H1 (cell line): ENCODE measurements at regions not wholly inside any gene's neighbourhood (a gene's known extent, or its start where the extent isn't known, plus 50 kb on each side); places are given as distances from the start of the nearest gene placed in this dataset.

Experiments used
- CTCF ChIA-PET: fragments of 300-600 bp; sonication (Branson Sonifier 250); formaldehyde crosslinking; loops from one replicate; lab custom pipeline; 2021; ENCODE audit not compliant: partially characterized antibody; lab: Charles Lee
- POLR2A ChIA-PET: fragments of 300-600 bp; sonication (Branson Sonifier 250); formaldehyde crosslinking; loops from one replicate; lab custom pipeline; 2021; ENCODE audit warnings: inconsistent platforms; ENCODE audit not compliant: partially characterized antibody; lab: Charles Lee
- DNase-seq, 2 experiments: peaks; one replicate each; pipeline versions ENCODE4 v3.0.0 to v3.0.0-alpha.2; 2010 to 2022; ENCODE audit warnings: low spot score in 2 of 2, low read depth in 1 of 2, mixed read lengths in 1 of 2
- FAIRE-seq: peaks from 2 replicates; lab custom pipeline; 2011; peaks lifted over from hg19 to GRCh38; lab: Jason Lieb, UNC
- H2AFZ ChIP-seq: 2 replicates; pipeline ENCODE4 v1.8.1; 2012; ENCODE audit warnings: low read length, inconsistent platforms
- H2AK5ac ChIP-seq: 2 replicates; pipeline ENCODE4 v1.6.1; 2013; ENCODE audit warnings: low read depth, low read length
- H2BK120ac ChIP-seq: replicated peaks from 2 replicates; pipeline ENCODE3; 2013; ENCODE audit warnings: low read depth, low read length, inconsistent platforms
- H2BK12ac ChIP-seq: 2 replicates; pipeline ENCODE4 v1.6.1; 2013; ENCODE audit warnings: low read depth, low read length
- H2BK15ac ChIP-seq: 2 replicates; pipeline ENCODE4 v1.6.1; 2013; ENCODE audit warnings: low read length
- H2BK20ac ChIP-seq: 2 replicates; pipeline ENCODE4 v1.6.1; 2013; ENCODE audit warnings: low read length
- H2BK5ac ChIP-seq: 2 replicates; pipeline ENCODE4 v1.6.1; 2013; ENCODE audit warnings: low read depth, low read length
- H3K14ac ChIP-seq: 2 replicates; pipeline ENCODE4 v1.6.1; 2013; ENCODE audit warnings: inconsistent platforms; ENCODE audit not compliant: insufficient read length
- H3K18ac ChIP-seq: 2 replicates; pipeline ENCODE4 v1.6.1; 2013; ENCODE audit warnings: low read length; ENCODE audit errors: extremely low read depth
- H3K23ac ChIP-seq: 2 replicates; pipeline ENCODE4 v1.6.1; 2013; ENCODE audit warnings: inconsistent platforms; ENCODE audit not compliant: insufficient read length
- H3K23me2 ChIP-seq: 2 replicates; pipeline ENCODE4 v1.6.1; 2013; ENCODE audit warnings: low read depth, low read length
- H3K27ac ChIP-seq: 2 replicates; pipeline ENCODE4 v1.6.1; 2011; ENCODE audit warnings: low read depth, low read length, inconsistent platforms
- H3K27me3 ChIP-seq, 4 experiments: replicated peaks in 1 of 4; 1 replicate in 1 of 4; 2 replicates in 3 of 4; pipeline versions ENCODE4 v1.6.1 to v1.8.1; 2011 to 2013; ENCODE audit warnings: low read length in 3 of 4, mild to moderate bottlenecking in 3 of 4, inconsistent platforms in 2 of 4, mixed read lengths in 2 of 4, moderate library complexity in 1 of 4; ENCODE audit not compliant: control insufficient read depth in 3 of 4, insufficient read depth in 3 of 4; ENCODE audit errors: extremely low read depth in 1 of 4
- H3K36me3 ChIP-seq, 4 experiments: 2 replicates each; pipeline versions ENCODE4 v1.6.1 to v1.8.1; 2011 to 2013; ENCODE audit warnings: mild to moderate bottlenecking in 4 of 4, low read length in 3 of 4, moderate library complexity in 2 of 4, control low read depth in 1 of 4, inconsistent platforms in 1 of 4; ENCODE audit not compliant: insufficient read depth in 4 of 4, control insufficient read depth in 2 of 4
- H3K4ac ChIP-seq: replicated peaks from 2 replicates; pipeline ENCODE3; 2013; ENCODE audit warnings: low read length, low read depth, mixed read lengths, inconsistent platforms; ENCODE audit not compliant: insufficient read length
- H3K4me1 ChIP-seq, 4 experiments: replicated peaks in 1 of 4; 1 replicate in 1 of 4; 2 replicates in 3 of 4; pipeline versions ENCODE4 v1.6.1 to v1.8.1; 2011 to 2013; ENCODE audit warnings: low read length in 3 of 4, inconsistent platforms in 2 of 4, mixed read lengths in 1 of 4; ENCODE audit not compliant: insufficient read depth in 4 of 4, control insufficient read depth in 3 of 4
- H3K4me2 ChIP-seq, 2 experiments: 2 replicates each; pipeline versions ENCODE4 v1.6.1 to v1.8.1; 2011 to 2013; ENCODE audit warnings: low read depth in 2 of 2, low read length in 2 of 2, control low read depth in 1 of 2, inconsistent platforms in 1 of 2, mild to moderate bottlenecking in 1 of 2; ENCODE audit not compliant: insufficient read depth in 1 of 2
- H3K4me3 ChIP-seq, 4 experiments: fragments of 200-600, 300-600 bp in 1 of 4; sonication (generic), shearing (Covaris generic), sonication (Bioruptor Twin) in 1 of 4; 2 replicates each; pipeline versions ENCODE4 v1.5.1 to v1.8.1; 2011 to 2016; ENCODE audit warnings: low read length in 4 of 4, low read depth in 3 of 4, control low read depth in 2 of 4, inconsistent platforms in 2 of 4, mild to moderate bottlenecking in 2 of 4, mixed read lengths in 1 of 4, moderate library complexity in 1 of 4; ENCODE audit not compliant: insufficient read depth in 2 of 4; ENCODE audit errors: extremely low read depth in 1 of 4
- H3K56ac ChIP-seq: replicated peaks from 2 replicates; pipeline ENCODE3; 2013; ENCODE audit warnings: low read depth, mild to moderate bottlenecking, mixed read lengths, low read length, inconsistent platforms; ENCODE audit not compliant: insufficient read length
- H3K79me1 ChIP-seq: 2 replicates; pipeline ENCODE4 v1.6.1; 2013; ENCODE audit warnings: low read depth, low read length, control low read depth
- H3K79me2 ChIP-seq, 2 experiments: 2 replicates each; pipeline versions ENCODE4 v1.6.1 to v1.8.1; 2012 to 2013; ENCODE audit warnings: low read length in 2 of 2, mild to moderate bottlenecking in 2 of 2, inconsistent platforms in 1 of 2; ENCODE audit not compliant: insufficient read depth in 2 of 2, control insufficient read depth in 1 of 2
- H3K9ac ChIP-seq, 4 experiments: replicated peaks in 1 of 4; 1 replicate in 1 of 4; 2 replicates in 3 of 4; pipeline versions ENCODE4 v1.6.1 to v1.8.1; 2011 to 2013; ENCODE audit warnings: low read depth in 3 of 4, low read length in 3 of 4, control low read depth in 2 of 4, mild to moderate bottlenecking in 2 of 4, moderate library complexity in 2 of 4, inconsistent platforms in 1 of 4; ENCODE audit errors: extremely low read depth in 1 of 4
- H3K9me3 ChIP-seq, 2 experiments: 2 replicates each; pipeline versions ENCODE4 v1.6.1 to v1.8.1; 2012 to 2013; ENCODE audit warnings: mild to moderate bottlenecking in 2 of 2, moderate library complexity in 2 of 2, control low read depth in 1 of 2, inconsistent platforms in 1 of 2, low read depth in 1 of 2, low read length in 1 of 2, mixed read lengths in 1 of 2; ENCODE audit not compliant: insufficient read depth in 2 of 2
- H4K20me1 ChIP-seq, 2 experiments: replicated peaks in 1 of 2; 2 replicates each; pipeline versions ENCODE3 to v1.8.1; 2011 to 2013; ENCODE audit warnings: inconsistent platforms in 2 of 2, low read length in 2 of 2, mild to moderate bottlenecking in 1 of 2; ENCODE audit not compliant: insufficient read depth in 2 of 2, control insufficient read depth in 1 of 2
- H4K5ac ChIP-seq: 2 replicates; pipeline ENCODE4 v1.6.1; 2013; ENCODE audit warnings: low read length, low read depth, mixed read lengths, inconsistent platforms; ENCODE audit not compliant: insufficient read length
- H4K8ac ChIP-seq: 2 replicates; pipeline ENCODE4 v1.8.0; 2013; ENCODE audit warnings: mild to moderate bottlenecking, moderate library complexity, low read length, inconsistent platforms; ENCODE audit not compliant: insufficient read depth; ENCODE audit errors: extremely low read depth
- H4K91ac ChIP-seq: replicated peaks from 2 replicates; pipeline ENCODE3; 2013; ENCODE audit warnings: low read length, mixed read lengths, inconsistent platforms; ENCODE audit not compliant: insufficient read length
- EP300 ChIP-seq, 2 experiments: IDR thresholded peaks; 1 replicate in 1 of 2; 2 replicates in 1 of 2; pipeline ENCODE4 v1.6.1; 2011 to 2012; ENCODE audit warnings: low read depth in 2 of 2, low read length in 2 of 2, mild to moderate bottlenecking in 2 of 2, borderline replicate concordance in 1 of 2, inconsistent platforms in 1 of 2, moderate library complexity in 1 of 2
- POU5F1 ChIP-seq: IDR thresholded peaks from 2 replicates; pipeline ENCODE4 v1.6.1; 2011; ENCODE audit warnings: low read depth, mild to moderate bottlenecking, low read length, moderate library complexity
- SP2 ChIP-seq: IDR thresholded peaks from 2 replicates; pipeline ENCODE4 v1.6.1; 2012; ENCODE audit warnings: mild to moderate bottlenecking, low read length, inconsistent platforms
- WGBS, 2 experiments: shearing (Covaris generic) in 1 of 2; methylation state at CpG; one replicate each; pipeline versions ENCODE4 v1.1.6 to v1.1.7; 2013 to 2015; ENCODE audit warnings: low lambda C conversion rate in 2 of 2, mixed read lengths in 2 of 2, inconsistent platforms in 1 of 2, low coverage in 1 of 2, missing lambda C conversion rate in 1 of 2; ENCODE audit not compliant: insufficient replicate concordance in 2 of 2, insufficient coverage in 1 of 2, insufficient read length in 1 of 2; ENCODE audit errors: extremely low coverage in 1 of 2, missing lambda C conversion rate in 1 of 2; 5-methylcytosine and 5-hydroxymethylcytosine counted together
- TF ChIP-seq, protein P1 (sequence below): IDR thresholded peaks from 2 replicates; pipeline ENCODE4 v1.6.1; 2012; ENCODE audit warnings: inconsistent platforms

DNA sequence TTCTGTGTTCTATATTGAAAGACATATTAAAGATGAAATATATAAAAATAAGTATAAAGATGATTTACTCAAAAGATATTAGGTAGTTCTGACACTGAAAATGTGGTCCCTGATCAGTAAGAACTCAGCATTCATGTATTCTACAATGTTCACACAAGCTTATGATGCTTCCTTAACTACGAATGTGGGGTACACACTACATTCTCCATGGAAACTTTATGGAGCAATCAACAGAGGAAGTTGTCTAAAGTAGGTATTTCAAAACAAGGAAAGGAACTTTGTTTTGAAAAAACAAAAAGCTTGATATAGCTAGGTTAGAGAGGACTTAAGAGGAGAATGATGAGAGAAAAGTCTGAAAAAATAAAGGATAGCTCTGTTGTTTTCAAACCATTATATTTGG, 119.7 kb upstream of the RGS18 start:
- Histone ChIP-seq H2BK12ac (no peak overlapping the region), H3K27ac (no peak overlapping the region), H2AK5ac (no peak overlapping the region), H3K79me1 (no peaks in the 10 kb centered on the region), H3K4ac (no peak overlapping the region), H2BK20ac (no peak overlapping the region), H3K4me1 (no peaks in the 10 kb centered on the region), H3K4me2 (no peak overlapping the region), H3K23me2 (no peaks in the 10 kb centered on the region), H4K5ac (no peak overlapping the region), H4K8ac (no peak overlapping the region), H3K56ac (no peak overlapping the region), H3K79me2 (no peaks in the 10 kb centered on the region), H2BK15ac (no peak overlapping the region), H2AFZ (no peak overlapping the region), H4K91ac (no peak overlapping the region), H4K20me1 (no peaks in the 10 kb centered on the region), H3K9ac (no peak overlapping the region), H3K14ac (no peak overlapping the region), H3K36me3 (no peaks in the 10 kb centered on the region), H3K9me3 (peaks cover 0 to 2% of the 10 kb centered on the region in 2 experiments; a peak in 1 of 4 replicates), H3K4me3 (no peak overlapping the region), H3K18ac (no peak overlapping the region), H2BK5ac (no peak overlapping the region), H2BK120ac (no peak overlapping the region), H3K27me3 (no peaks in the 10 kb centered on the region), H3K23ac (no peak overlapping the region)
- TF ChIP-seq SP2 (no peak), EP300 (IDR thresholded peaks at IDR 0.05; ENCODE audit: borderline replicate concordance in 1 of 2, low read depth in 2 of 2, low read length in 2 of 2) (no peak), POU5F1 (no peak)
- TF ChIP-seq, protein P1, sequence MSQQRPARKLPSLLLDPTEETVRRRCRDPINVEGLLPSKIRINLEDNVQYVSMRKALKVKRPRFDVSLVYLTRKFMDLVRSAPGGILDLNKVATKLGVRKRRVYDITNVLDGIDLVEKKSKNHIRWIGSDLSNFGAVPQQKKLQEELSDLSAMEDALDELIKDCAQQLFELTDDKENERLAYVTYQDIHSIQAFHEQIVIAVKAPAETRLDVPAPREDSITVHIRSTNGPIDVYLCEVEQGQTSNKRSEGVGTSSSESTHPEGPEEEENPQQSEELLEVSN, result no peak
- POLR2A ChIA-PET, result no interaction called here
- 83% methylated on average over 1 of the region's 1 CpG; no CpG with 5 or more reads in 1 of the 2 experiments for WGBS, 2 experiments
- DNase-seq (no peak), FAIRE-seq (no peak)
- CTCF ChIA-PET, result interaction anchor here (0.6 kb wide), 1 partner anchor 423 kb away, joined by 3 read pairs; no protein-coding TSS in a partner anchor
